NCI-H524 treated with DMSO at 0.1 percent for 48 hours (cell line): ENCODE measurements at regions not wholly inside any gene's neighbourhood (a gene's known extent, or its start where the extent isn't known, plus 50 kb on each side); places are given as distances from the start of the nearest gene placed in this dataset.

Source experiments
- DNase-seq: peaks from one replicate; lab custom pipeline; 2025; lab: John Stamatoyannopoulos, UW

GRCh38 chr5:167709625-167710024 lies 581.8 kb upstream of the WWC1 start:
- no peak for DNase-seq

DNA sequence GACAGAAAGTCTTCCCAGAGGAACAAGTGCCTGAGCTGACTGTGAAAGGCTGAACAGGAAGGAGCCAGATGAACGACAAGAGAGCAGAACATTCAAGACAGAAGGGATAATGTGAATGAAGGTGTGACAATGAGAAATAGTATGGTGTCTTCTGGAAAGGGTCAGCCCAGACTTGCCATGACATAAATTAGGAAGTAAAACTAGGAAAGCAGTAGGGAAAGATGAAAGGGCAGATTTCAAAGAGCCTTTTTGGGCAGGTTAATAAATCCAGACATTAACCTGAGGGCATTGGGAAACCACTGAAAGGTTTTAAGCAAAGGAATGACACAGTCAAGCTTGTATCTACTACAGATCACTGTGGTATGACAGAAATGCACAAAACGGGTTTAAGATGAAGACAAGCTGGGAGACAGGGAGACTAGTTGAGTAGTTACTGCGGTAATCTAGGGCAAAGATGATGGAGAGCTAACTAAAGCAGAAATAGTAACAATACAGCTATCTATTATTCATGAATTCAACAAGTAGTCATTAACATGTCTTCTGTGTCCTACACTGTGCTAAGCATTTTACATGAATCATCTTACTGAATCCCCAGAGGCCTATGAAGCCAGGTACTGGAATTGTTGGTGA lies 580.9 kb upstream of the WWC1 start:
- no peak for DNase-seq

DNA sequence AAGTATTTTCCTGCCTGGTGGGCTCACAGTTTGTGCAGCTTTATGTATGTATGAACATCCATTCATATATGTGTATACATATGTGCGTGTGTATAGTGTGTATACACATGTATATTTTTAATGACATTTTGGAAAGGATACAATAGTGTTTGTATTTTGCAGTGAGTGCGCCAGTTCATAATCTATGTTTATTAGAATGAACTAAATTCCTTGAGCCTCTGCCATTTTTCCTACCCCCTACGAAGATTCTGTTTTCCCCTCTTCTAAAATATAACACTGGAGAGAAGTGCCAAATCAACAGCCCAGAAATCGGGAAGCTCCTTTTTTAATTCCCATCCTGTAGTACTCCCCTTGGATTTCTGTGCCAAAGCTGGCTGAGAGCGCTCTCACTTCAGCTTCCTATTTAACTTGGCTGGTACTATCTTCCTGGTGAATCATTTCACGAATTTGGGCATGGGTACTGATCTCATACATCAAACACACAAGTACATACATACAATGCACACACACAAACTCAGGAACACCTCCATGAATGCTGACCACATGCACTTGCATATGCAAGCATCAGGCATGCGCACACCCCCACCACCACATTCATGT lies 578.4 kb upstream of the WWC1 start:
- DNase-seq, result no peak

GRCh38 chr5:167713896-167714295 lies 577.5 kb upstream of the WWC1 start:
- no peak for DNase-seq

DNA sequence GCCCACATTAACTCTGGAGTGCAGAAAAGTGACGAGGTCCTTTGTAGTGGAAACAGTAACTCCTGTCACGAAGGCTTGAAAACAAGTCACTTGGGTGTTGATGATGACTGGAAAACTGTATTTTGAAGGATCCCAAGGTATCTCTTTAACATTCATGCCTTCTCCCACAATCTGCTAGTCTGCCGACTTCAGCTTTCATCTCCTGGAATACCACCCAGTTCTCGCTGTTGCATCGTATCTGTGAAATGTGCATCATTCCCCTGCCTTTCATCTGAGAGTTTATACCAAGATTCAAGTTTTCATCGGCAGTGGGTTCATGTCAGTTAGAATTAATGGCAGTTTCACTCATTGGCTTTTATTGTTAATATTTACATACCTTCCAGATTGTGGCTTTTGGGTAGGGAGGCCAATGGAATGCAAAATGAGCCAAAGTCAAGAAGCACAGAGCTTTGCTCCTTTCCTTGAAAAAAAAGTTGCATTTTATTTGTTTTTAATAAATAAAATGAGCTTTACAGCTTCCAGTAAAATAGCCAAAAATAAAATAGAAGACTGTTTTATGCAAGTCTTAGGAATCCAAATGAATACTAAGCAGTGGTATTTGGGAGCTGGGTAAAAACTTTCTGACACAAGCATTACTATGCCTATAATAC lies 575.2 kb upstream of the WWC1 start:
- DNase-seq, result no peak

- no peak for DNase-seq
These were observed 571.2 kb upstream of the WWC1 start for GRCh38 chr5:167720259-167720658.

GRCh38 chr5:167720676-167721260 lies 570.7 kb upstream of the WWC1 start:
- no peak for DNase-seq

GRCh38 chr5:167721926-167722440 lies 569.5 kb upstream of the WWC1 start:
- DNase-seq, result no peak

- DNase-seq, result no peak
These were observed 568.1 kb upstream of the WWC1 start for GRCh38 chr5:167723254-167723871.

DNA sequence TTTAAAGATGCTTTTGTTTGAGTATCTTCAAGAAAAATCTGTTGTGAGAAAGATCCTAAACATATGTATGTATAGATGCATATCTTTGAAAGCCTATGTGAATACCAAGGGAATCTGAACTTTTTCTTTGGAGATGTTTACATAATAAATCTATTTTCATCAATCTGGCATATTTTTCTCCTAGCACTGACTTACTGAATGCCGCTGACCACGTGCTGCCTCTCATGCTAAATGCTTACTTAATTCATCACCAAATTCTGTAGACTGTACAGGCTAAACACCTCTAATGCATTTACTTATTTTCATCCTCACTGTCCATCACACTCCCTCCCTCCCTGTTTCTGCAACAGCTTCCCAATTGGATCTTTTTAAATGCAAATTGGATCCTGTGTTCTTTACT lies 566.2 kb upstream of the WWC1 start:
- DNase-seq, result no peak

- no peak for DNase-seq
These were observed 565.7 kb upstream of the WWC1 start for GRCh38 chr5:167725741-167726140.

DNA sequence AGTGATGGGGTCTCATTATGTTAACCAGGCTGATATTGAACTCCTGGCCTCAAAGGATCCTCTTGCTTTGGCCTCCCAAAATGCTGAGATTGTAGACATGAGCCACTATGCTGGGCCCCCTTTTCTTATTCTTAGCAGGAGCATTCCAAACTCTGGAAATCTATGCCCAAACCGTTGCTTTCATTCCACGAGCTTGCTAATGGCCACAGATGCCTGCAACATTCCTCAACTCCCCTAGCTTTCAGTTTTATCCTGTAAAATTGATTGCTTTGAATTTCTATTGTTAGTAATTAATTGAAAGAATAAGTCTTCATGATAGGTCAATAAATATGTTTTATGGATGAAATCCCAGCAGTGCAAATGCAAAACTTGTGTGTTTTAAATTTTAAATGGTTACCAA lies 564.8 kb upstream of the WWC1 start:
- no peak for DNase-seq

DNA sequence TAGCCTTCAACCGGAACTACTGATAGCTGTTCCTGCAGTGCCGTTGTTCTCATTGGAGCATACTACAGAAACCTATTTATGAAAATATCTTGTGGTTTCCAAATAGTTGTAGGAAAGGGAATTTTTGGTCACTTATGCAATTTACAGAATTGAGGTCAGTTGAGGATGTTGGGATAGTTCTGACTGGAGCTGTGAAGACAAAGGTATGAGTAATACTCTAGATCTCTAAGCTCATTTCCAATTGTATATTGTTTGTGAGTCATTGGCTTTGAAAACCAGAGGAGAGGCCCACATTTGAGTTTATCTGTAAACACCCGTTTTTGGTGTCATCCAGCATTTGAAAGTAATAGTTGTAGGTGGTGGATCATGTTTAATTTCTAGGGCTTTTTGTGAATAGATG lies 561.3 kb upstream of the WWC1 start:
- no peak for DNase-seq

- no peak for DNase-seq
These were observed 560.8 kb upstream of the WWC1 start for GRCh38 chr5:167730656-167731055.

DNA sequence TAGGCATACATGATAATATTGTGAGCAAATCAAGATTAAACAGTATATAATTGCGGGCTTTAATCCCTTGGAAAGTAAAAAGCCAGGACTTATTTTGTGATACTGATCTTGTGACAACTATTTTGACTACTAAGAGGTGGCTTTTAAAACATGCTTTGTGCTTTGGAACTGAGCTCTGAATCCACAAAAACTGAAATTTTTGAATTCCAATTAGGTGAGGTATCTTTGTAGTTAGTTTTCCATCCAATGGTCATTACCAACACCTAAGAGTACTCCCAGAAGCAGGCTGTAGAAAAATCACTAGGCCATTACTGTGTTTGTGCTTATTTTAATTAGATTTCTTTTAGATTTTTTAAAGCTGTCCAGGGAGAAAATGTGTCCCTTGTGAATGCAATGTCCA lies 559.5 kb upstream of the WWC1 start:
- no peak for DNase-seq

DNA sequence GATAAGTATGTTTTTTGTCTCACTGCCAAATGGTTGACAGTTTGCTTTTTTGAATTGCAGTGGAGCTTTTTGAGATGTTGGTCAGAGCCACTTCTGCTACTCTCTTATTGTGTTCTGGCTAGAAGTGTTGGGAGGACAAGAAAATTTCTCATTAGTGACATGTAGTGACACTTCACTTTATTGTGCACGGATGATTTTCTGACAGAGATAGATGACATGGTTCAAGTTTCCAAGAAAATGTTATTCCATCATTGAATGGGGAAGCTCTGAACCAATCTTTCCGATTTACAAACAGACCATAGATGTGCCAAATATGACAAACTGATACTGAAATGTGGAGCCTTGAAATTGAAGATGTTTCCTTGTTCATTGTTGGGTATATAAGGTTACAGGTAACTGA lies 558.9 kb upstream of the WWC1 start:
- no peak for DNase-seq

DNA sequence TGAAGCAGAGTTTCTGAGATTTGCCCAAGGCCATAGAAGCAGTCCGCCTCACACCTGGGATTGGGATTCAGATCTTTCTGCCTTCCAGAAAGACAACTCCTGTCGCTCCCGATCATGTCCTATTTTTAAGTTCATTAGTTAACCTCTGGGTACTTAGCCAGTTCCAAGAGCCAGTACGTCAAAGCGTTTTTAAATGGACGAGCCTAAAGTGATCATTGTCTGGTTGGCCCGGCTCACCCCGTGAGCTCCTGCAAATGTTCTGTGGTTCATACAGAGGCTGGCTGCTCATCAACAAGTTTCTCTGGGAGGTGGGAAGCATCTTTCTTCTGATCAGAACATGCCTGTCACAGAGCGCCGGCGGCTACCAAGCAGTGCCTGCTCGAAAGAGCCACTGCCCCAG lies 554.5 kb upstream of the WWC1 start:
- no peak for DNase-seq

- DNase-seq, result no peak
These were observed 547.6 kb upstream of the WWC1 start for GRCh38 chr5:167743695-167744464.

DNA sequence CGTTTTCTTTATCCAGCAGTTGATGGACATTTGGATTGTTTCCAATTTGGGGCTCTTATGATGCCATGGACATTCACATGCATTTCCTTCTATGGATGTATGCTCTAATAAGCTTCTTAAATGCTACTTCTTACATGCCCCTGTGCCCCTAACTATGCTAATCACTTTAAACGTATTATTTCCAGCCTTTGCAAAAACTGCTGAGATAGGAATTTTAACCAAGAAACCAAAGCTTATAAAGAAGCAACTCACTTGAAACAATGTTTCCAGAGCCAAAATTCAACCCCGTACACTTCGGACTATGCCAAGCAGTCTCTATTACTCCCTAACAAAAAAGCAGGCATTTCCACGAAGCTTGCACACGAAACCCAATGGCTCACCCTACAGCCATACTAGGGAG lies 545.6 kb upstream of the WWC1 start:
- DNase-seq, result no peak

DNA sequence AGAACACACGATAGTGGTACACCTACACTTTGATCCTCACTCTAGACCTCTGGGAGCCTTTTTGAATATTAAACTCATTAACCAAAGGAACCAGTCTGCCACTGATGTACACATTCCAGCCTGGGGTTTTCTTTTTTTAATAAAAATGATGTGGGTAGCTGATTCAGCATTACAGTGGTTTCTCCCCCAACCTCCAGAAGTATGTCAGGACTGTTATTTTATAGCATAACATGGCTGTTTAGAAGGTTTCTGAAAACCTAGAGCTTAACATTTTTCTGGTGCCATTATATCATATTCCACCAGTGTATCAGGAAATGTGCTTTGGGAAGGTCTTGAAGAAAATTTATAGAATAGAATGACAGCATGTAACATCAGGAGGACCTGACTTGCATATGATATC lies 540.9 kb upstream of the WWC1 start:
- no peak for DNase-seq

- DNase-seq, result no peak
These were observed 538.5 kb upstream of the WWC1 start for GRCh38 chr5:167752936-167753335.
